Liver (tissue), 8 donors: ENCODE measurements at regions not wholly inside any gene's neighbourhood (a gene's known extent, or its start where the extent isn't known, plus 50 kb on each side); places are given as distances from the start of the nearest gene placed in this dataset.
"Not testable (repeated sequence)": the region's sequence is repeated elsewhere in the genome, so short reads cannot be mapped to it uniquely, and the experiment has no call there.

Source experiments
- DNase-seq: peaks from one replicate; pipeline ENCODE4 v3.0.0-alpha.2; 2017; ENCODE audit warnings: low spot score
- H3K27ac ChIP-seq, 2 donors: one replicate each; pipeline ENCODE4 v1.7.0; 2013; ENCODE audit warnings: inconsistent platforms in 2 of 2, low read length in 2 of 2, control low read depth in 1 of 2, low read depth in 1 of 2, mild to moderate bottlenecking in 1 of 2
- H3K27me3 ChIP-seq, 4 donors: one replicate each; pipeline versions ENCODE4 v1.6.1 to v1.7.0; 2013; ENCODE audit warnings: low read length in 3 of 4, inconsistent platforms in 1 of 4, mild to moderate bottlenecking in 1 of 4, moderate library complexity in 1 of 4; ENCODE audit not compliant: control insufficient read depth in 4 of 4, insufficient read depth in 4 of 4
- H3K36me3 ChIP-seq, 4 donors: one replicate each; pipeline versions ENCODE4 v1.6.1 to v1.7.0; 2013; ENCODE audit warnings: low read length in 3 of 4, mild to moderate bottlenecking in 3 of 4, low read depth in 1 of 4, moderate library complexity in 1 of 4; ENCODE audit not compliant: control insufficient read depth in 4 of 4, insufficient read depth in 3 of 4
- H3K4me1 ChIP-seq, 4 donors: one replicate each; pipeline versions ENCODE4 v1.6.1 to v1.7.0; 2013; ENCODE audit warnings: low read length in 3 of 4, mild to moderate bottlenecking in 3 of 4, moderate library complexity in 1 of 4; ENCODE audit not compliant: control insufficient read depth in 4 of 4, insufficient read depth in 4 of 4
- H3K4me3 ChIP-seq, 3 donors: one replicate each; pipeline versions ENCODE4 v1.6.1 to v1.7.0; 2013; ENCODE audit warnings: low read length in 3 of 3, control low read depth in 1 of 3, low read depth in 1 of 3, mild to moderate bottlenecking in 1 of 3
- H3K9ac ChIP-seq, 2 donors: one replicate each; pipeline ENCODE4 v1.7.0; 2013; ENCODE audit warnings: low read length in 2 of 2, mild to moderate bottlenecking in 2 of 2, moderate library complexity in 2 of 2, control low read depth in 1 of 2, low read depth in 1 of 2
- H3K9me3 ChIP-seq, 4 donors: one replicate each; pipeline versions ENCODE4 v1.6.1 to v1.7.0; 2013; ENCODE audit warnings: low read length in 3 of 4; ENCODE audit not compliant: control insufficient read depth in 4 of 4
- ATF3 ChIP-seq: IDR thresholded peaks from 2 replicates; pipeline ENCODE4 v1.6.1; 2016; ENCODE audit warnings: antibody characterized with exemption
- CTCF ChIP-seq: fragments of 150-350 bp; IDR thresholded peaks from 2 replicates; pipeline ENCODE4 v1.5.1; 2017; ENCODE audit warnings: improper control_type of control experiment, low read depth, low read length; ENCODE audit not compliant: missing input control
- EGR1 ChIP-seq, 2 donors: IDR thresholded peaks; 2 replicates each; pipeline ENCODE4 v1.6.1; 2016 to 2018; ENCODE audit warnings: antibody characterized with exemption in 2 of 2, low read depth in 2 of 2
- FOXA1 ChIP-seq: IDR thresholded peaks from 2 replicates; pipeline ENCODE4 v1.6.1; 2016; ENCODE audit warnings: antibody characterized with exemption
- FOXA2 ChIP-seq: IDR thresholded peaks from 2 replicates; pipeline ENCODE4 v1.6.1; 2016; ENCODE audit warnings: antibody characterized with exemption
- GABPA ChIP-seq, 2 donors: IDR thresholded peaks in 1 of 2; conservative IDR thresholded peaks in 1 of 2; 2 replicates each; pipeline ENCODE4 v1.6.1; 2016; ENCODE audit warnings: antibody characterized with exemption in 2 of 2, mild to moderate bottlenecking in 1 of 2, moderate library complexity in 1 of 2
- HNF4A ChIP-seq, 2 donors: conservative IDR thresholded peaks; 2 replicates each; pipeline ENCODE4 v1.6.1; 2016; ENCODE audit warnings: antibody characterized with exemption in 2 of 2, mild to moderate bottlenecking in 2 of 2
- HNF4G ChIP-seq: IDR thresholded peaks from 2 replicates; pipeline ENCODE4 v1.6.1; 2016; ENCODE audit warnings: antibody characterized with exemption
- JUND ChIP-seq, 2 donors: IDR thresholded peaks; 2 replicates each; pipeline ENCODE4 v1.6.1; 2016; ENCODE audit warnings: antibody characterized with exemption in 2 of 2
- MAX ChIP-seq: IDR thresholded peaks from 2 replicates; pipeline ENCODE4 v1.6.1; 2016; ENCODE audit warnings: antibody characterized with exemption
- NR2F2 ChIP-seq: IDR thresholded peaks from 2 replicates; pipeline ENCODE4 v1.6.1; 2016; ENCODE audit warnings: antibody characterized with exemption
- RAD21 ChIP-seq, 2 donors: IDR thresholded peaks; 2 replicates each; pipeline ENCODE4 v1.6.1; 2016; ENCODE audit warnings: antibody characterized with exemption in 2 of 2, mild to moderate bottlenecking in 2 of 2
- RXRA ChIP-seq, 2 donors: IDR thresholded peaks; 2 replicates each; pipeline ENCODE4 v1.6.1; 2017 to 2018; ENCODE audit warnings: antibody characterized with exemption in 2 of 2, mild to moderate bottlenecking in 1 of 2
- SP1 ChIP-seq: IDR thresholded peaks from 2 replicates; pipeline ENCODE4 v1.6.1; 2018; ENCODE audit warnings: antibody characterized with exemption, mild to moderate bottlenecking
- TAF1 ChIP-seq: conservative IDR thresholded peaks from 2 replicates; pipeline ENCODE4 v1.6.1; 2016; ENCODE audit warnings: antibody characterized with exemption, mild to moderate bottlenecking
- YY1 ChIP-seq: IDR thresholded peaks from 2 replicates; pipeline ENCODE4 v1.6.1; 2016; ENCODE audit warnings: antibody characterized with exemption, mild to moderate bottlenecking
- ZBTB33 ChIP-seq: IDR thresholded peaks from 2 replicates; pipeline ENCODE4 v1.6.1; 2016; ENCODE audit warnings: antibody characterized with exemption
- WGBS: extraction: QIAGEN DNeasy Blood & Tissue Kit; methylation state at CpG from one replicate; pipeline ENCODE4 v1.1.7; 2013; 5-methylcytosine and 5-hydroxymethylcytosine counted together
- donor health status: healthy.
- donor health status: healthy.
- donor health status: healthy.
- donor health status: healthy.
- donor health status: healthy.

- H3K36me3 ChIP-seq, result no peaks in the 10 kb centered on the region
- no peak overlapping the region for H3K4me3 ChIP-seq
Measured at GRCh38 chr4:189235599-189235998, 705.1 kb upstream of the FRG1 start.

GRCh38 chr4:189236321-189236720, 704.4 kb upstream of the FRG1 start:
- H3K36me3 ChIP-seq, H3K27me3 ChIP-seq, DNase-seq, H3K9ac ChIP-seq, H3K27ac ChIP-seq, H3K9me3 ChIP-seq, H3K4me1 ChIP-seq, H3K4me3 ChIP-seq: not testable (repeated sequence)
- WGBS, result 94% methylated on average over 28 of the region's 28 CpGs

More at GRCh38 chr4:189235599-189235998, 705.1 kb upstream of the FRG1 start:
- TF ChIP-seq FOXA1, result no peak
- no peak for TF ChIP-seq RXRA (IDR thresholded peaks at IDR 0.05)
- no peak for TF ChIP-seq RAD21 (IDR thresholded peaks at IDR 0.05)
- TF ChIP-seq HNF4G, result no peak
- TF ChIP-seq SP1, result no peak
- no peak for TF ChIP-seq FOXA2
- no peak for TF ChIP-seq GABPA (IDR thresholded peaks at IDR 0.05 in 1 of 2, conservative IDR thresholded peaks at IDR 0.05 in 1 of 2)
- no peak for TF ChIP-seq HNF4A (conservative IDR thresholded peaks at IDR 0.05)
- no peak for DNase-seq
- no peaks in the 10 kb centered on the region for H3K27me3 ChIP-seq
- no peaks in the 10 kb centered on the region for H3K4me1 ChIP-seq
- no peak overlapping the region for H3K9ac ChIP-seq
- H3K27ac ChIP-seq, result no peak overlapping the region
- peaks cover 0 to 6% (median 0%) of the 10 kb centered on the region in 4 donors for H3K9me3 ChIP-seq
- WGBS, result 89% methylated on average over 6 of the region's 6 CpGs

- Histone ChIP-seq H3K9ac (no peak overlapping the region), H3K27me3 (no peaks in the 10 kb centered on the region), H3K4me1 (no peaks in the 10 kb centered on the region), H3K4me3 (no peak overlapping the region), H3K9me3 (peaks cover 0 to 6% (median 0%) of the 10 kb centered on the region in 4 donors), H3K36me3 (no peaks in the 10 kb centered on the region), H3K27ac (no peak overlapping the region)
- TF ChIP-seq YY1 (no peak), ZBTB33 (no peak), SP1 (no peak), MAX (no peak), JUND (IDR thresholded peaks at IDR 0.05) (no peak), NR2F2 (no peak), CTCF (no peak), ATF3 (no peak), TAF1 (no peak), GABPA (IDR thresholded peaks at IDR 0.05 in 1 of 2, conservative IDR thresholded peaks at IDR 0.05 in 1 of 2) (no peak), HNF4A (conservative IDR thresholded peaks at IDR 0.05) (no peak), FOXA1 (no peak), EGR1 (IDR thresholded peaks at IDR 0.05; ENCODE audit: low read depth in 2 of 2) (no peak), RAD21 (IDR thresholded peaks at IDR 0.05) (no peak), RXRA (IDR thresholded peaks at IDR 0.05) (no peak), HNF4G (no peak)
- 90% methylated on average over 13 of the region's 13 CpGs for WGBS
- no peak for DNase-seq
Measured at GRCh38 chr4:189237340-189237739, 703.3 kb upstream of the FRG1 start.
